GM12878 (cell line): ENCODE measurements at regions not wholly inside any gene's neighbourhood (a gene's known extent, or its start where the extent isn't known, plus 50 kb on each side); places are given as distances from the start of the nearest gene placed in this dataset.

Source experiments
- ATAC-seq: fragments of 200-7000 bp; cut with Tn5 transposase; 3 replicates; pipeline ENCODE4 v1.9.1; 2020; ENCODE audit warnings: mild to moderate bottlenecking, moderate library complexity
- BruUV-seq: library from RNA; stranded (reverse); fragments of 400-500 nt; replicated peaks from 2 replicates; lab custom pipeline; 2021; lab: Mats Ljungman, UMichigan
- CTCF ChIA-PET: fragments of 300-600 bp; sonication (Branson Sonifier 250); formaldehyde crosslinking; extraction: SDS; loops from one replicate; lab custom pipeline; 2021; ENCODE audit warnings: inconsistent platforms; lab: Yijun Ruan, JAX
- POLR2A ChIA-PET: fragments of 350-600 bp; formaldehyde crosslinking; extraction: SDS; loops from one replicate; lab custom pipeline; 2021; ENCODE audit warnings: inconsistent platforms; lab: Charles Lee
- RAD21 ChIA-PET: fragments of 300-600 bp; sonication (Branson Sonifier 250); formaldehyde crosslinking; loops from one replicate; lab custom pipeline; 2023; ENCODE audit warnings: antibody characterized with exemption; ENCODE audit not compliant: unreplicated experiment; lab: Charles Lee
- SMC1A ChIA-PET: fragments of 300-600 bp; sonication (Branson Sonifier 250); formaldehyde crosslinking; loops from one replicate; lab custom pipeline; 2023; ENCODE audit not compliant: unreplicated experiment, uncharacterized antibody; lab: Charles Lee
- DNase-seq: peaks from one replicate; pipeline ENCODE4 v3.0.0-alpha.2; 2011; ENCODE audit warnings: low read depth, low spot score
- FAIRE-seq: peaks from 3 replicates; lab custom pipeline; 2011; peaks lifted over from hg19 to GRCh38; lab: Jason Lieb, UNC
- H2AFZ ChIP-seq: 2 replicates; pipeline ENCODE4 v1.6.0; 2011; ENCODE audit warnings: low read depth, low read length, control low read depth; ENCODE audit not compliant: control insufficient read depth
- H3K27ac ChIP-seq: 2 replicates; pipeline ENCODE4 v1.5.1; 2011; ENCODE audit warnings: control low read depth; ENCODE audit not compliant: control insufficient read depth, insufficient read depth
- H3K27me3 ChIP-seq, 2 experiments: replicated peaks in 1 of 2; 2 replicates each; pipeline versions ENCODE4 v1.6.0 to v1.6.1; 2011; ENCODE audit warnings: low read length in 1 of 2; ENCODE audit not compliant: control insufficient read depth in 2 of 2, insufficient read depth in 2 of 2
- H3K36me3 ChIP-seq, 2 experiments: 2 replicates each; pipeline ENCODE4 v1.5.1; 2011; ENCODE audit warnings: low read length in 1 of 2; ENCODE audit not compliant: control insufficient read depth in 2 of 2, insufficient read depth in 2 of 2
- H3K4me1 ChIP-seq: 2 replicates; pipeline ENCODE4 v1.6.1; 2011; ENCODE audit warnings: mild to moderate bottlenecking, low read length, moderate library complexity, mixed read lengths; ENCODE audit not compliant: control insufficient read depth, insufficient read depth
- H3K4me2 ChIP-seq: 2 replicates; pipeline ENCODE4 v1.6.0; 2011; ENCODE audit warnings: control low read depth; ENCODE audit not compliant: control insufficient read depth, insufficient read depth
- H3K4me3 ChIP-seq: fragments of 200-600 bp; sonication (generic); 2 replicates; pipeline ENCODE4 v1.5.1; 2016
- H3K79me2 ChIP-seq: 2 replicates; pipeline ENCODE4 v1.6.0; 2011; ENCODE audit warnings: low read length; ENCODE audit not compliant: control insufficient read depth, insufficient read depth
- H3K9ac ChIP-seq: 2 replicates; pipeline ENCODE4 v1.8.0; 2011; ENCODE audit warnings: low read length, control low read depth, mixed read lengths; ENCODE audit not compliant: control insufficient read depth, insufficient read depth
- H3K9me3 ChIP-seq: replicated peaks from 3 replicates; pipeline ENCODE4 v1.5.1; 2011; ENCODE audit warnings: mild to moderate bottlenecking, low read length; ENCODE audit not compliant: control insufficient read depth, insufficient read depth
- H4K20me1 ChIP-seq: 2 replicates; pipeline ENCODE4 v1.6.0; 2011; ENCODE audit not compliant: control insufficient read depth, insufficient read depth
- ASH2L ChIP-seq: fragments of 300-600, 200-600 bp; sonication (generic); IDR thresholded peaks from 2 replicates; pipeline ENCODE4 v1.6.1; 2017; ENCODE audit warnings: low read depth, mild to moderate bottlenecking, borderline replicate concordance
- ESRRA ChIP-seq: IDR thresholded peaks from 2 replicates; pipeline ENCODE4 v1.6.1; 2012; ENCODE audit warnings: mild to moderate bottlenecking, low read length, improper control_type of control experiment
- HCFC1 ChIP-seq: fragments of 150-350 bp; IDR thresholded peaks from 2 replicates; pipeline ENCODE4 v1.6.1; 2014; ENCODE audit warnings: low read length
- HDGF ChIP-seq: fragments of 450-650 bp; IDR thresholded peaks from 2 replicates; pipeline ENCODE4 v1.6.1; 2016; ENCODE audit warnings: antibody characterized with exemption
- JUND ChIP-seq: IDR thresholded peaks from 2 replicates; pipeline ENCODE4 v1.6.1; 2012; ENCODE audit warnings: low read depth, mild to moderate bottlenecking, low read length, improper control_type of control experiment, moderate library complexity
- RCOR1 ChIP-seq: conservative IDR thresholded peaks from 2 replicates; pipeline ENCODE4 v1.6.1; 2012; ENCODE audit warnings: low read depth, low read length, improper control_type of control experiment
- SMAD1 ChIP-seq: fragments of 450-650 bp; IDR thresholded peaks from 2 replicates; pipeline ENCODE4 v1.6.1; 2018; ENCODE audit warnings: mild to moderate bottlenecking, low read depth; ENCODE audit not compliant: partially characterized antibody
- YBX1 ChIP-seq: fragments of 450-650 bp; IDR thresholded peaks from 2 replicates; pipeline ENCODE4 v1.6.1; 2016; ENCODE audit warnings: antibody characterized with exemption
- WGBS: methylation state at CpG from one replicate; pipeline ENCODE4 v1.1.6; 2016; ENCODE audit warnings: low lambda C conversion rate; ENCODE audit not compliant: insufficient replicate concordance, insufficient coverage; ENCODE audit errors: missing lambda C conversion rate; 5-methylcytosine and 5-hydroxymethylcytosine counted together
- in situ Hi-C: fragments of 300-500 bp; cut with MboI; formaldehyde crosslinking; loops from 9 replicates; pipeline ENCODE4 v1.14.3; 2018; ENCODE audit warnings: mixed read lengths
- intact Hi-C: fragments of 100-400 bp; cut with micrococcal nuclease; formaldehyde crosslinking; loops from one replicate; pipeline ENCODE4 v1.14.2; 2022; ENCODE audit not compliant: unreplicated experiment

- no peak for TF ChIP-seq YBX1
- no peak for TF ChIP-seq ASH2L
- no peak for TF ChIP-seq HDGF
- TF ChIP-seq SMAD1, result no peak
- TF ChIP-seq, all 136 proteins: peak for 0
Measured at GRCh38 chr9:99749641-99750040, 72.0 kb upstream of the NR4A3 start (continued).

- BruUV-seq, result no TSS peak
- Histone ChIP-seq H3K9ac (no peak overlapping the region), H3K9me3 (no peaks in the 10 kb centered on the region), H3K4me1 (no peaks in the 10 kb centered on the region), H3K36me3 (no peaks in the 10 kb centered on the region), H3K4me3 (no peak overlapping the region), H3K79me2 (no peaks in the 10 kb centered on the region), H2AFZ (no peak overlapping the region), H4K20me1 (no peaks in the 10 kb centered on the region), H3K27ac (no peak overlapping the region), H3K4me2 (no peak overlapping the region), H3K27me3 (no peaks in the 10 kb centered on the region)
- in situ Hi-C loops (no loop called here), intact Hi-C loops (no loop called here)
- TF ChIP-seq SMAD1 (no peak), RCOR1 (no peak), ESRRA (no peak), HCFC1 (no peak), JUND (no peak)
- RAD21 ChIA-PET, result no interaction called here
- SMC1A ChIA-PET, result interaction anchor here (0.6 to 1.7 kb wide), 2 partner anchors 8 to 27 kb away, joined by 3 to 4 read pairs; no protein-coding TSS in a partner anchor
- DNase-seq (no peak), ATAC-seq (no peak), FAIRE-seq (no peak)
- 62% methylated on average over 6 of the region's 6 CpGs for WGBS
- CTCF ChIA-PET, result interaction anchor here (0.6 to 1.0 kb wide), 2 partner anchors 43 to 567 kb away, joined by 3 read pairs; no protein-coding TSS in a partner anchor
- POLR2A ChIA-PET, result interaction anchor here (1.0 kb wide), 1 partner anchor 10 kb away, joined by 3 read pairs; no protein-coding TSS in a partner anchor
Measured at GRCh38 chr9:99750526-99750925, 71.2 kb upstream of the NR4A3 start.
